ENCODE measurements at regions not wholly inside any gene's neighbourhood (a gene's known extent, or its start where the extent isn't known, plus 50 kb on each side); places are given as distances from the start of the nearest gene placed in this dataset.

DNA sequence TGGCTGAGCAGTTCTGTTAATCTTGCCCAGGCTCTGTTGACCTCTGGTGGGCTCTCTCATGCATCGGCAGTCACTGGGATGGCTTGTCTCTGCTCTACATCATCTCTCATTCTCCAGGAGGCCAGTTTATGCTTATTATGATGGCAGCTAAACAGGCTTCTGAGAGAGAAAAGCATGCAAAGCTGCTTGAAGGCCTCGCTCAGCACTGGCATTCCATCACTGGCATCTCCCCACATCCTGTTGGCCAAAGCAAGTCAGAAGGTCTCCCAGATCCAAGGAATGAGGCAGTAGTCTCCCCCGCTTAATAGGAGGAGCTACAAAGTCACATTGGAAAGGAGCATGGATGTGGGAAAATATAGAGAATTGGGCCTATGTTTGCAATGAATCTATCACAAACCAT is 212.6 kb downstream of the ZNF621 start (continued):
- no peak for TF ChIP-seq RFX5 (IDR thresholded peaks at IDR 0.05; ENCODE audit: borderline replicate concordance, low read depth, low read length)
- no peak for TF ChIP-seq SIN3A (conservative IDR thresholded peaks at IDR 0.05 in 1 of 2, IDR thresholded peaks at IDR 0.05 in 1 of 2; ENCODE audit: low read depth in 1 of 2, low read length in 2 of 2)
- no peak for TF ChIP-seq SP4 (IDR thresholded peaks at IDR 0.05; ENCODE audit: low read length)
- no peak for TF ChIP-seq SP2 (IDR thresholded peaks at IDR 0.05; ENCODE audit: low read length)
- TF ChIP-seq TAF7 (optimal IDR thresholded peaks at IDR 0.05; ENCODE audit: borderline replicate concordance, low read depth, low read length), result no peak
- no peak for TF ChIP-seq CEBPB (IDR thresholded peaks at IDR 0.05; ENCODE audit: low read depth, low read length)
